RPMI8226 (cell line): ENCODE measurements at regions not wholly inside any gene's neighbourhood (a gene's known extent, or its start where the extent isn't known, plus 50 kb on each side); places are given as distances from the start of the nearest gene placed in this dataset.
"Not testable (repeated sequence)": the region's sequence is repeated elsewhere in the genome, so short reads cannot be mapped to it uniquely, and the experiment has no call there.

ENCODE experiments used
- DNase-seq: peaks from one replicate; pipeline ENCODE4 v3.0.0-alpha.2; 2015

DNA sequence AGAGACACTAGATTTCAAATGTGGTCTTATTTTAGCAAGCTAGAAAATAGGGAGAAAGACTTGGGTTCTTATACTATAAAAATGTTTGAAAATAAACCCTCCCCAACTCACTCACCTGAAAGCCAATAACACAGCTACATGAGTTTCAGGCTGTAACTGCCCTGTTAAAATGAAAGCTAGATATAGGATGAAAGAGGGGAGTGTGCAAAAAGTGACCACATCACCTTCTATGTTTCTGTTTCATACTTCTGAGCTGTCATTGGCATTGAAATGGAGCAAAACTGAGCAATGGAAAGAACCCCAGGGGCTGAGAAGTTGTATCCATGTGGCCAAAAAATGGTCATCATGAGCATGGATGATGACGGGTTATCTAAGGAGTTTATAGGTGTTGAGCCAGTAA is 148.1 kb upstream of the TENT5A start:
- DNase-seq = no peak

DNA sequence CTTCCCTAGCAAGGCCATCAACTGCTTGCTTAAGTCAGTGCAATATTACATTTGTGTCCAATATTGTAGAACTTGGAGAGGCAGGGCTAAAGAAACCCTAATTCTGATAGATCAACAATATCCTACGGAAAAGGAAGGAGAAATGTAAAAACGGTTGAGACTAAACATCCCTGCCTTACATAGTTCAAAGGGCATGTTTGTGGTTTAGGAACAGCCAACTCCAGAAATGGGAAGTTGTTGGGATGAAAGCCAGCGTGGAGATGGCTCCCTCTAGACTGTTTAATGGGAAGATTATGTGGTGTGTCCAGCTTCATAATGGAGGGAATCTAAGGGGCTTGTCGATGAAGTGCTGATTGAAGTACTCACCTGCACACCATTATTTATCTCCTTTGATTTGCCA is 145.3 kb upstream of the TENT5A start:
- DNase-seq = no peak

DNA sequence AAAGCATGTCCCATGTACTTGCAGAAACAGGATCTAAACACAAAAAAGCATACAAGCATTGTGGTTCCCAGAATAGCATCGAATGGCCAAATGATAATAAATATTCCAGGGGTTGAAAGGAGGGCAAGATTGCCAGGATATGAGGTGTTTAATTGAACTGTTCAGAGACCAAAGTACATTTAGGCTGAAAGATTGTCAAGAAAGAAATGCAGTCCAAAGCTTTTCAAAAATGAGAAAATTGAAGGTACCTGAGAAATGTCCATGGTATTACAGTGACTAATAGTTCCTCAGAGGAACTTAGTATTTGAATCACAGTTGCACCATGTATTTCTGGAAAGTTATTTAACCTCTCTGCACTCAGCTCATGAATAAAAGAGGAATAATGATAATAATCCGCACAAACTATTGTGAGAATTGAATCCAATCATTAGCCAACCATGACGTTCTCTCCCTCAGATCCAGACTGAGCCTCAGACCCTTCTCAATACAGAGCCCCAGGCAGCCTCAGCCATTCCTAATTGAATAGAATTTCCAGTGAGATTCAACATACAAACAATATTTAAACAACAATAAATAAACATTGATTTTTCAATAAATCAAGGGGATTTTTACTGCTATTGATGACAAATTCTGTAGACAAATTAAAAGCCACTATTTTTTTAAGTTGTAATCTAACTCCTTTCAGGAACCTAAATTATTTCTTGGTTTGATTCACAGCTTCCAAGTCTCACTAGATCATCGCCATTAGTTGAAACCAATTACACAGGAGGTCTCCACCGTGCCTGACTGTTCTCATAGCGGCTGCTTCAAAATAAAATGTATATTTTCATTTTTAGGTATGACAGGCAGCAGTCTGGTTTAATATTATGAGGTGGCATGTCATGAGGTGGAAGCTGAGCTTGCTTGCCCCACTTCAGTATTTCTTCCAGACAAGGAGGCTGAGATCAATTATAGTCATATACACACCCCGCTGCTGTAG is 144.3 kb upstream of the TENT5A start:
- no peak for DNase-seq

DNA sequence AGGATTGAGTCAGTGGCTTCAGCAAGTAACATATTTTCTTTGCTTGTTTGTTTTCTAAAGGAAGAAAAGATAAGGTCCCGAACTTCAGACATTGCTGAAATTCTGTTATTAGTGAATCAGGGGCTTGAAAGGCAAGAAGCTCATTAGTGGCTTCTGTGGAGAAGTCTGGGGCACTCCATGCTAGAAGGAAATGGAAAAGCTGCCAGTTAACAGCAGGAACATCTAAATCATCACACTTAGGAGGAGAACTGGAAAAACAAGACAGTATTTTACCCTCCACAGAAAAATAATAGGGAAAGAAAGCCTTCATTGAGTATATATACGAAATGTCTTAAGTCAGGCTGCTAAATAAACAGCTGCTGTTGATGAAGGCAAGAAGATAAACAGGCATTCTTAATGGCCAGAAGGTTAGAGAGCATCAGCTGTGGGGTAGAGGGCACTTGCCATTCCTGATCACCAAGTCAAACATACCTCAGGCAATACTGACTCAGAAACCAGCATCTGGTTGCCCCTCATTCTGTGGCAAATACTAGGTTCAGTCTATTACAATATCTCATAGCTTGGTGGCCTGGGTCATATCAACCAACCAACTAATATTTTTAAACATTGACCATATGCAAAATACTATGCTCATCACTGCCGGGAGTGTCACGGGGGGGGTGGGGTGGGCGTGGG is 143.2 kb upstream of the TENT5A start:
- DNase-seq = no peak

DNA sequence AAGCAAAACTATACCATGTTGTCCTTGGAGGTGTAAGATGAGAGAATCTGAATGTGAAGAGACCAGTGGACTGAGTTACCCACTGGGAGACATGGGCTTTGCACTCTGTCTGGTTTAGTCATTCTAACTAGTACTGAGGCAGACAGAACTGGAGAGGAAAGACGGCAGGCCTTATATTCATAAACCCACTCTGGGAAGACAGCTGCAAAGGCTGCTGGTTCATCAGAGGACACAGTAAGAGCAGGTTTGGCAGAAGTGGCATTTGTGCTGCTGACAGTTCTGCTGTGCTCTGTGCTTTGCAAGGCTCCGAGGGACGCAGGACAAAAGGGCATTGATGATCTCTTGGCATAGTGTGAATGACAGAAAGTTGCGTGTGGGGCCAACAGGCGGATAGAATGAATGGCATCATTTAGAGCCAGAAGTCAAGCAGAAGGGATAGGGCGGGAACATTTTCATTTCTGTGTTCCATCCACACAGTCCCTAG is 142.3 kb upstream of the TENT5A start:
- DNase-seq = no peak

DNA sequence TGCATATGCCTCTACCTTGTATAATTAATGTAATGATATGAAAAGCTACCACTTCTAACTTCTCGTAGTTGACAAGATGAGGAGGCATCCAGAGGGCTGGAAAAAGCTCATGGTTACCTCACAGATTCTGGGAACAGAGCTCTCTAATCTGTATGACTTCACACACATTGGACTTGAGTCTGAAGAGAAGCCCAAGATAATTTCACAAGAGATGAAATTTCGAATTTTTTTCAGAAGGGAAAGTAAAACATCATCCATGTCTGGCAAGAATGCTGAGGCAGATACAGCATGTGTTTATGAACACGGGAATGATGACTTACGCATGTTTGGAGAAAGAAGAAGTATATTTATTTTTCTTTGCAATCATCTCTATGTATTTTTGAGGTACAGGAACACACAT is 141.8 kb upstream of the TENT5A start:
- DNase-seq = no peak

DNA sequence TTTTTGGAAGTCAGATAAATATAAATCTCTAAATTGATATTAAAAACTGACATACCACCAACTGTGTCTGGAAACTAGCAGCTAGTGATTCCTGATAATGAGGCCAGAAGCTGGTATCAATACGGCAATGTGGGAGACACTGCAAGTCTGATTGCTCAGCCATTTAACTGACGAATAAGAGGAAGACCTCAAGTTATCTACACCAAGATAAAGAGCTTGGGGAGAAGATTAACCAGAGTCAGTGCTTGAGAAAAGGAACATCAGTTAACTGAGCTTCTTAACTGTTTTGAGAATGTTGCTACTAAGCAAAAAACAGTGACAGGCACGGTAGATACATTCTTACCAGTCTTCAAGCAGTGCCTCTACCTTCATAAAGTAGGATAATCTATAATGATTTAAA is 140.4 kb upstream of the TENT5A start:
- no peak for DNase-seq

DNA sequence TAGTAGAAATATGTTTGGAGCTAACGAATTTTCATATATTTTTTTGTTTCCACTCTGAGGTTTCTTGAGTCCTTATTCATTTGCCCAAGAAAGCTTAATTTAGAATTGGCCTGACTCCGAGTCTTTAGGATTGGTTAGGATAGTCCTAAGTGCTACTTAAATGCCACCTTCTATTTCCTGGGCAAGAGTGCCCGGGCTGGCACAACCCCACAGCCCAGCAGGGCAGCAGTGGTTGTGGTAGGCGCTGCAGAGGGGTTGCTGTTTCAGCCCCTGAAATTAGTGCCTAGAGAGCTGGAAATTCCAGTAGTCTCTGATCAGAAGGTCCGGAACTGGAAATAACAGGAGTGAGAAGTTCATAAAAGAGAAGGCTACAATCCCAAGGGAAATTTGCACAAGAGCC is 139.4 kb upstream of the TENT5A start:
- no peak for DNase-seq

DNA sequence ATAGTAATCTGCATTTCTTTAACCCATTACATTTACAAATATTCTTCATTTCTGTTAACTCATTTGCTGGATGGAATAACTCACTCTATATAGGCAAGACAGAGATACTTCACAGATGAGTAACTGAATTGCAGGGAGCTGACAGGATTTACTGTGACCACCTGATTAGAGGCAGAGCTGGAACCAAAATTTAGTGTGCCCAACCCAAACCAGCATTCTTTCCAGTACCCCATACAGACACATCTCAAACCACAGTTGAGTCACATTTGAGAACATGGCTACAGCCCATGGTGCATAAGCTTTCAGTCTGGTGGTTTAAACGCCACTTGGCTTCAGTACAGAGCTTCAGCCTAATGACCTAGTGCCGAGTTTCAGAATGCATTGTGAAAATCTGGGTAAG is 138.4 kb upstream of the TENT5A start:
- no peak for DNase-seq

DNA sequence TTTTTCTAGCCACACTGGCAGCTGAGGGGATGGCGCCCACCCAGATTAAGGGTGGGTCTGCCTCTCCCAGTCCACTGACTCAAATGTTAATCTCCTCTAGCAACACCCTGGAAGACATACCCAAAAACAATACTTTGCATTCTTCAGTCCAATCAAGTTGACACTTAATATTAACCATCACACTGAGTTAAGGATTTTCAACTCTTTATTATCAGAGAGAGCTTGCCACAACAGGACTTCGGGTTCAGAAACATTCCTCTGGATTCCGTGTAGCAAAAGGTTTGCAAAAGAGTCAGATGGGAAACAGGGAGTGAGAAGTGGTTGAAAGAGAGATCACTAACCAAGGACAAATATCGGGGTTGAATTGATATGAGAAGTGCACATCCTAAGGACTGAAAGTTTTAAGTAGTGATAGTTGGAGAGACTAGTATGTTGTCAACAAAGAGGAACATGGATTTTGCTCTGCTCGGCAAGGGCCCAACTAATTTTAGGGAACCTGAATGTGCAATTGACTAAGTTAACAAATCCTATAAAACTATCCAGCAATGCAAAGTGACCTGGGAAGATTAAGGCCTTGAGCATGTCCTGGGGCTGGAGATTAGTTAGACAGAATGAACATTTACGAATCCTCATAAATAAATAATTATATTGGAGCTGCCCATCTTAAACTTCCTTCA is 137.0 kb upstream of the TENT5A start:
- no peak for DNase-seq

DNA sequence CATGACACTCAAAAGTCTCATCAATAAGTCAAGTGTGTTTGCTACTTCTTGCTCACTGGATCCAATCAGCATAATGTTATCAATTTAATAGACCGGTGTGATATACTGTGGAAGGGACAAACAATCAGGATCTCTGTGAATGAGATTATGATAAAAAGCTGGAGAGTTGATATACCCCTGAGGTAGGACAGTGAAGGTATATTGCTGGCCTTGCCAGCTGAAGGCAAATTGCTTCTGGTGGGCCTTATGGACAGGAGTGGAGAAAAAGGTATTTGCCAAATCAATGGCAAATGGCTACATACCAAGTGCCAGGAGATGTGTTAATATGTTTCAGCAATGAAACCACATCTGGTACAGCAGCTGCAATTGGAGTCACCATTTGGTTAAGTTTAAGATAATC is 134.4 kb upstream of the TENT5A start:
- DNase-seq = not testable (repeated sequence)

DNA sequence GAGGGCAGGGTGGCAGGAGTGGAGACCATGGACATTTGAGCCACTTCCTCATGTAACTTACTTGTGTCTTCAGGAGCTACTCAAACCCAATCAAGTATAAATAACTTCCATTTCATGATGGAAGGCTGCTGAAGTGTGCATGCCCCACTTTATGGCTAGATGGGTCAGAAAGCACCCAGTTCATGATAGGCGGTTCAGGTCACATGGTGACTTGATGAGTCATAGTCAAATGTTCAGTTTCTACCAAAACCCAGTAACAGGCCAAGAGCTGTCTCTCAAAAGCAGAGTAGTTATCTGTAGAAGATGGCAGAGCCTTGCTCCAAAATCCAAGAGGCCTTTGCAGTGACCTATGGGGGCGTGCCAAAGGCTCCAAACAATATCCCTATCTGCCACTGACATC is 133.7 kb upstream of the TENT5A start:
- no peak for DNase-seq

DNA sequence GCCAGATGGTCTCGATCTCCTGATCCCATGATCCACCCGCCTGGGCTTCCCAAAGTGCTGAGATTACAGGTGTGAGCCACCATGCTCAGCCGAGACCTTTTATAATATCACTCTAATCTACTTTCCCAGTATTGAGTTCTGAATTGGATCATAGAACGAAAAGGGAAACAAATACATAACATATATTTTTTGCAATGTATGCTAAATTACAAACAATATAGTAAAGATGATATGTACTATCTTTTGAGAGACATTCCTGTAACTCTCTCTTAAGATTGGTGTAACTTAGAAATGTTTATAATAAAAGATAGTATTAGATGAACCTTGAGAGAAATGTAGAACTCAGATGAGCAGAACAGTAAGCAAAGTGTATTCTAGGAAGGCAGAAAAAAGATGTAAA is 129.2 kb upstream of the TENT5A start:
- no peak for DNase-seq

DNA sequence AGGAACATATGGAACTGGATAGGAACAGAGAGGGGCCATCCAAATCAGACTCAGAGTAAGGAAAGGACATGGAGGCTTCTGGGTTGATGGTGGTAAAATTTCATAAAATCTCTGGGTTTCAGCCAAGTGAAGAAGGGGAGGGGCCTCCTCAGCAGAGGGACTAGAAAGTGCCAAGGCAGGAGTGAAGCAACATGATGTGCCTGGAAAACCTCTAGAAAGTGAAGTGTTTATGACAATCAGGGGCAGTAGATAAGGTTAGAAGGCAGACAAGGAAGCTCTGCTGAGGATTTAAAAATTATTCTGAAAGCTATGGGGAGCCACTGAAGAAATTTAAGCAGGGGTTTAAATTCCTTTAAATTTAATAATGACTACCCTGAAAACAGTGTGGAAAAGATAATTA is 126.0 kb upstream of the TENT5A start:
- no peak for DNase-seq

DNA sequence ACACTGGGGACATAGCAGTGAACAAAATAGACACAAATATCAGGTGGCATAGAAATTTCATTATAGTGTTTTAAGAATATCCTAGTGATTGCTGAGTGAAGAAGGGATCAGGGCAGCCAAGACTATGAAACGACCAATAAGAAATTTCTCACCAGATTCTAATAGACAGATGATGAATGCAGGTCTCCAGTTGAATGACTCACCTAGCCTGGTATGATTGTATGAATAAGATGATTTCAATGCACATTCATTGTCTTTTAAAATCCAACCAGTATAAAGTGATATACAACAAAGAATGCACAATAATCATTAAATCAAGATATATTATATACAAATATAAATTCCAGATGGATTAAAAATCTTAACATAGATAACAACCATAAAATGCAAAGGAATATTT is 124.5 kb upstream of the TENT5A start:
- no peak for DNase-seq

DNA sequence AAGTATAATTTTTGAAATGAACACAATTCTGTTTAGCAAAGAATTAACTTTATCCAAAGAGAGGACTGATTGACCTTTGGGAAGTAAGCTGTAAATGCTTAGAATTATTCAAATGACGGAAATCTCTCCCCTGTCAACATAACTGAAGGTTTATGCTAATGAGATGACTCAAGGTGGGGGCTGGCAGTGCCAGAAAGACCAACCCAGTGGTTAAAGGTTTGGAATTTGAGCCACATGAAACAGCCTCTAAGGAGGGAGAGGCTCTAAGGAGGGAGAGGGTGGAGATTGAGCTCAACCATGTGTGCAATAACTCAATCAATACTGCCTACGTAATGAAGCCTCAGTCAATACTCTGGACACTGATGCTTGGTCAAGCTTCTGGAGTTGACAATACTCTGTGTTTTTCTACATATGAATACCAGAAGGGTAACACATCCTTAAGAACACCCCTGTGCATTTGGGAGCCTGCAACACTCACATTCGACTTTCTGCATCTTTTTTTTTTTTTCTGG is 123.4 kb upstream of the TENT5A start:
- no peak for DNase-seq

DNA sequence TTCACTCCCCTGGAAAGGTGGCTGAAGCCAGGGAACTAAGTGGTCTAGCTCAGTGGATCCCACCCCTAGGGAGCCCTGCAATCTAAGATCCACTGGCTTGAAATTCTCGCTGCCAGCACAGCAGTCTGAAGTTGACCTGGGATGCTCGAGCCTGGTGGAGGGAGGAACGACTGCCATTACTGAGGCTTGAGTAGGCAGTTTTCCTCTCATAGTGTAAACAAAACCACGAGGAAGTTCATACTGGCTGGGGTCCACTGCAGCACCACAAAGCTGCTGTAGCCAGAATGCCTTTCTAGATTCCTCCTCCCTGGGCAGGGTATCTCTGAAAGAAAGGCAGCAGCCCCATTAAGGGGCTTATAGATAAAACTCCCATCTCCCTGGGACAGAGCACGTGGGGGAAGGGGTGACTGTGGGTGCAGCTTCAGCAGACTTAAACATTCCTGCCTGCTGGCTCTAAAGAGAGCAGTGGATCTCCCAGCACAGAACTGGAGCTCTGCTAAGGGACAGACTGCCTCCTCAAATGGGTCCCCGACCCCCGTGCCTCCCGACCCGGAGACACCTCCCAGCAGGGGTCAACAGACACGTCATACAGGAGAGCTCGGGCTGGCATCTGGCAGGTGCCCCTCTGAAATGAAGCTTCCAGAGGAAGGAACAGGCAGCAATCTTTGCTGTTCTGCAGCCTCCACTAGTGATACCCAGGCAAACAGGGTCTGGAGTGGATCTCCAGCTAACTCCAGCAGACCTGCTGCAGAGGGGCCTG is 117.4 kb upstream of the TENT5A start:
- DNase-seq = not testable (repeated sequence)

DNA sequence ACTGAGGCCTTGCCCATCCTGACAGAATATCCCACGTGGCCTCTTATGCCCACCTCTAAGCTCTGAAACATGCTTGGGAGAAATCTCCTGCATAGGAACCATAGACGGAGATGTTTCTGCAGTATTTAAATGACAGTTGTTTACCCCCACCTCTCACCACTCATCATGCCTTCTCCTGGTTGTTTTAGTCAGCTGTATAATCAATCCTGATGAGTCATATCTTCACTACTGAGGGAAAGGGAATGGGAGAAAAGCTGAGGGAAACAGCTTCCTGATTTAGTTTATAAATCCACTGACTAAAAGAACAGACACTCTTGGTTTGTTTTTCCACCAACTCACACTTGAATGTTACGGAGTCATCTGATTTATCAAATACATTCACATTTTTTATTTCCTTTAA is 113.2 kb upstream of the TENT5A start:
- DNase-seq = no peak

DNA sequence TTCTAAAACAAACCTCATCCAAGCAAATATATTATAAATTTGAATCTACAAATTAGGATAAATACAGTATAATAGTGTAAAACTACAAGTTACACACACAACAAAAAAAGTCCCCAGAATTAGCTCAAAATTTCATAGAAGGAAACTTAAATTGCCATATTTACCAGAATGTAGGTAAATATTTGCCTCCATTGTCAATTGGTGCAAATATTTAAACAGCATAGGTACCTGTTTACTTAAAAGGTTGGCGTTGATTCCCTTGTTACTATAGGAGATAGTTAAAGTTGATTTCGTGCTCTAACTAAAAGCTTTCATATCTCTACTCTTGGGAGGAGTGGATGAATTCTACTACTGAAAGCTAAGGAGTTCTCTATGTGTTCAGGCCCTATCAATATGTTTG is 111.6 kb upstream of the TENT5A start:
- DNase-seq = no peak

DNA sequence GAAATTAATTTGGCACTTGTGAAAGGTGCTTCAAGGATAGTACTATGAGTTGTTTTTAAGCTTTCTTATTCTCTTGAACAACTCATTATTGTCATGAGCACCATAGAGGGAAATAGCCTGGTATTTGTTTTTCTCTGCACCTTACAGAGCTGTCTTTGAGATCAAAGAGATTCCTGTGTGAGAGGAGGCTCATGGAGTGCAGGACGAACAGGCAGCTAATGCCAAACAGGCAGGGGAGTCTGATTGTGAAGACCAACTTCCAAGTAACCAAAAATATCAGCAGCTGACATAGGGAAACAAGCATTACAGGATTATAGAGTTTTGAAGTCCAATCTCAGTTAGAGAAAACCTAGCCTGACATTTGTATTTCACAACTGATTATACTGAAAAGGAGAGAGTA is 110.6 kb upstream of the TENT5A start:
- DNase-seq = no peak

DNA sequence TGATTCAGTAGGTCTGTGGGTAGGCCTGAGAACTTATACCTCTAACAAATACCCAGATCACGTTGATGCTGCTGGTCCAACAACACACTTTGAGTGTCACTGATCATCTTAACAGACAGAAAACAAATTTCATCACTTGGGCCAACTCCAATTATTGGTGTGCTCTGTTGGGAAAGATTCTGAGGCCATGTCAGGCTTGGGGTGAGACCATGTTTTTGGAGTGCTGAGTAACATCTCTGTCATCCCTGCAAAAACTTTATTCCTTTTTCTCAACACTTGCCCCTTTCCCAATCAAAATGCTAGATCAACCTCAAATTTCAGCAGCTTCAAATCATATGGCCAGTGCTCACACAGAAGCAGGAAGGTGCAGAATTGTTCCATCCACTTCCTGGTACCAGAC is 108.8 kb upstream of the TENT5A start:
- DNase-seq = no peak

DNA sequence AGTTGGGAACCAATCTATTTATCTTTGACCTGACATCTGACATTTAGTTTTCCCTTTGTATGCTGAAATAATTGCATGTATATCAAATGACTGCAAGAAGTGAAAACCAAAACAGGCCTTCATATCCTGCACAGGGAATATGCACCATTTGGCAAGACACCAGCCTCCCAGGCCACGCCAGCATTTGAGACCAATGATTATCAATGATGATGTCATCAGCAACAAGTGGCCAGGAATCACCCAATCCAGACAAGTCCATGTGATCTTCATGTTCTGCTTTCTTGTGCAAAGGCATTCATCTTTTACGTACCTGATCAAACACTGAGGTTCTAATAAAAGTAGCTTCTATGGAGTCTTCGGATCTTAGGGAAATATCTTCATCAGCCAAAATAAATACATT is 107.4 kb upstream of the TENT5A start:
- no peak for DNase-seq

DNA sequence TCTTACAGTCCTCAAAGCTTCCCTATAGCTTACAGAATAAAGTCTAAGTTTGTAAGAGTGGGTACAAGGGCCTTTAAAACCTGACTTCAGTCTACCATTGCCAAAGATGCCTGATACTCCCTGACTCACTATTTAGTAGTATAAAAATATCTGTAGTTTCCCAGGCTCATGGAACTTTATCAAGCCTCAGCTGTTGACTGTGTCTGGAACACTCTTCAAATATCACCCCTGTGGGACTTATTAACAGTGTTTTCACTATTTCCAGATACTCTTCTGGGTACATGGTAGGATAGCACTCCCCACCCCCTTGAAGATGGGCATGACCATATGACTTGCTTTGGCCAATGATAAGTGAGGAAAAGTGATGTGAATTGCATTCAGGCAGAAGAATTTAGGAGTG is 105.3 kb upstream of the TENT5A start:
- DNase-seq = no peak
